SK-N-SH treated with all-trans-retinoic acid at 6 μM for 48 hours (cell line): ENCODE measurements at regions not wholly inside any gene's neighbourhood (a gene's known extent, or its start where the extent isn't known, plus 50 kb on each side); places are given as distances from the start of the nearest gene placed in this dataset.

ENCODE experiments used
- ATAC-seq: fragments of 200-7000 bp; cut with Tn5 transposase; 3 replicates; pipeline ENCODE4 v1.9.1; 2020; ENCODE audit warnings: mild to moderate bottlenecking, moderate library complexity
- ARNTL ChIP-seq: fragments of 450-650 bp; formaldehyde crosslinking; IDR thresholded peaks from 2 replicates; pipeline ENCODE4 v1.5.0; 2020; ENCODE audit warnings: low read depth, mild to moderate bottlenecking, moderate library complexity, borderline replicate concordance
- BACH2 ChIP-seq: fragments of 250-450 bp; sonication (Bioruptor Pico); IDR thresholded peaks from 2 replicates; pipeline ENCODE4 v1.9.0; 2021; ENCODE audit warnings: mild to moderate bottlenecking, borderline replicate concordance
- CREB5 ChIP-seq: fragments of 250-450 bp; sonication (Bioruptor Pico); IDR thresholded peaks from 2 replicates; pipeline ENCODE4 v1.5.1; 2020; ENCODE audit warnings: low read depth, mild to moderate bottlenecking, moderate library complexity
- CSDC2 ChIP-seq: fragments of 250-450 bp; sonication (Bioruptor Pico); IDR thresholded peaks from 2 replicates; pipeline ENCODE4 v1.5.0; 2020; ENCODE audit warnings: mild to moderate bottlenecking, moderate library complexity
- CSRNP3 ChIP-seq: fragments of 250-450 bp; sonication (Bioruptor Pico); IDR thresholded peaks from 2 replicates; pipeline ENCODE4 v1.5.1; 2021; ENCODE audit warnings: mild to moderate bottlenecking, moderate library complexity
- GLIS3 ChIP-seq: fragments of 250-450 bp; sonication (Bioruptor Pico); IDR thresholded peaks from 2 replicates; pipeline ENCODE4 v1.5.0; 2020; ENCODE audit warnings: mild to moderate bottlenecking, moderate library complexity
- ISL1 ChIP-seq: fragments of 250-450 bp; sonication (Bioruptor Pico); IDR thresholded peaks from 2 replicates; pipeline ENCODE4 v2.1.2; 2022; ENCODE audit warnings: mild to moderate bottlenecking, moderate library complexity
- OSR1 ChIP-seq: fragments of 250-450 bp; sonication (Bioruptor Pico); IDR thresholded peaks from 2 replicates; pipeline ENCODE4 v1.8.0; 2022; ENCODE audit warnings: moderate library complexity, mild to moderate bottlenecking, inconsistent platforms
- PATZ1 ChIP-seq: fragments of 250-450 bp; sonication (Bioruptor Pico); IDR thresholded peaks from 2 replicates; pipeline ENCODE4 v1.8.0; 2020; ENCODE audit warnings: mild to moderate bottlenecking, moderate library complexity, borderline replicate concordance
- PPARA ChIP-seq: fragments of 250-450 bp; sonication (Bioruptor Pico); IDR thresholded peaks from 2 replicates; pipeline ENCODE4 v1.5.0; 2020; ENCODE audit warnings: mild to moderate bottlenecking, borderline replicate concordance
- RARB ChIP-seq: fragments of 250-450 bp; sonication (Bioruptor Pico); IDR thresholded peaks from 2 replicates; pipeline ENCODE4 v1.8.0; 2021; ENCODE audit warnings: mild to moderate bottlenecking, moderate library complexity
- SNAI2 ChIP-seq: fragments of 250-450 bp; sonication (Bioruptor Pico); IDR thresholded peaks from 2 replicates; pipeline ENCODE4 v1.5.0; 2020; ENCODE audit warnings: mild to moderate bottlenecking, moderate library complexity
- TCF4 ChIP-seq: fragments of 250-450 bp; sonication (Bioruptor Pico); IDR thresholded peaks from 2 replicates; pipeline ENCODE4 v1.8.0; 2021; ENCODE audit warnings: mild to moderate bottlenecking, moderate library complexity, borderline replicate concordance
- TOX ChIP-seq: fragments of 250-450 bp; sonication (Bioruptor Pico); IDR thresholded peaks from 2 replicates; pipeline ENCODE4 v1.8.0; 2021; ENCODE audit warnings: mild to moderate bottlenecking, moderate library complexity, borderline replicate concordance
- TSHZ2 ChIP-seq: fragments of 250-450 bp; sonication (Bioruptor Pico); IDR thresholded peaks from 2 replicates; pipeline ENCODE4 v1.5.0; 2020; ENCODE audit warnings: mild to moderate bottlenecking, moderate library complexity
- ZC3H10 ChIP-seq: fragments of 250-450 bp; sonication (Bioruptor Pico); IDR thresholded peaks from 2 replicates; pipeline ENCODE4 v1.5.1; 2021; ENCODE audit warnings: mild to moderate bottlenecking, moderate library complexity
- ZFP3 ChIP-seq: fragments of 250-450 bp; sonication (Bioruptor Pico); IDR thresholded peaks from 2 replicates; pipeline ENCODE4 v1.5.0; 2020; ENCODE audit warnings: mild to moderate bottlenecking, moderate library complexity
- ZFP30 ChIP-seq: fragments of 450-650 bp; formaldehyde crosslinking; IDR thresholded peaks from 2 replicates; pipeline ENCODE4 v1.5.0; 2022; ENCODE audit warnings: mild to moderate bottlenecking, moderate library complexity
- ZNF565 ChIP-seq: fragments of 450-650 bp; formaldehyde crosslinking; conservative IDR thresholded peaks from 2 replicates; pipeline ENCODE4 v1.5.0; 2020; ENCODE audit warnings: low read depth, mild to moderate bottlenecking, moderate library complexity
- ZNF70 ChIP-seq: fragments of 450-650 bp; formaldehyde crosslinking; IDR thresholded peaks from 2 replicates; pipeline ENCODE4 v1.5.0; 2020; ENCODE audit warnings: mild to moderate bottlenecking, moderate library complexity
- ZNF8 ChIP-seq: fragments of 450-650 bp; formaldehyde crosslinking; IDR thresholded peaks from 2 replicates; pipeline ENCODE4 v1.5.0; 2020; ENCODE audit warnings: mild to moderate bottlenecking, moderate library complexity

GRCh38 chr2:107009275-107009674 is 123.3 kb upstream of the ST6GAL2 start:
- TF ChIP-seq ZC3H10 (CRISPR knock-in tag): no peak
- TF ChIP-seq CSRNP3 (CRISPR knock-in tag): no peak
- no peak for TF ChIP-seq ZFP30
- no peak for TF ChIP-seq TCF4 (CRISPR knock-in tag)
- no peak for TF ChIP-seq PATZ1 (CRISPR knock-in tag)
- no peak for TF ChIP-seq PPARA (CRISPR knock-in tag)
- no peak for TF ChIP-seq TOX
- TF ChIP-seq CREB5 (CRISPR knock-in tag): no peak
- TF ChIP-seq CSDC2 (CRISPR knock-in tag): no peak
- TF ChIP-seq ZNF8 (CRISPR knock-in tag): no peak
- no peak for TF ChIP-seq RARB (CRISPR knock-in tag)
- TF ChIP-seq ARNTL (CRISPR knock-in tag): no peak
- TF ChIP-seq, all 23 proteins: peak for 0
- no peak for ATAC-seq

GRCh38 chr2:107012714-107013306 is 126.8 kb upstream of the ST6GAL2 start:
- TF ChIP-seq ZC3H10 (CRISPR knock-in tag): no peak
- TF ChIP-seq PPARA (CRISPR knock-in tag): no peak
- TF ChIP-seq TOX: no peak
- no peak for ATAC-seq

- TF ChIP-seq PATZ1 (CRISPR knock-in tag) (no peak), ZFP30 (no peak), ZNF565 (CRISPR knock-in tag) (no peak), ISL1 (no peak), ZFP3 (CRISPR knock-in tag) (no peak), BACH2 (no peak), ARNTL (CRISPR knock-in tag) (no peak), ZNF70 (no peak), PPARA (CRISPR knock-in tag) (no peak), ZC3H10 (CRISPR knock-in tag) (no peak), CREB5 (CRISPR knock-in tag) (no peak), ZNF8 (CRISPR knock-in tag) (no peak), GLIS3 (CRISPR knock-in tag) (no peak), TCF4 (CRISPR knock-in tag) (no peak), CSRNP3 (CRISPR knock-in tag) (no peak), OSR1 (CRISPR knock-in tag) (no peak), TSHZ2 (CRISPR knock-in tag) (no peak), TOX (no peak), SNAI2 (CRISPR knock-in tag) (no peak)
- ATAC-seq: no peak
These were observed 127.9 kb upstream of the ST6GAL2 start for GRCh38 chr2:107013884-107014283.
